ENCODE measurements at regions not wholly inside any gene's neighbourhood (a gene's known extent, or its start where the extent isn't known, plus 50 kb on each side); places are given as distances from the start of the nearest gene placed in this dataset.

DNA sequence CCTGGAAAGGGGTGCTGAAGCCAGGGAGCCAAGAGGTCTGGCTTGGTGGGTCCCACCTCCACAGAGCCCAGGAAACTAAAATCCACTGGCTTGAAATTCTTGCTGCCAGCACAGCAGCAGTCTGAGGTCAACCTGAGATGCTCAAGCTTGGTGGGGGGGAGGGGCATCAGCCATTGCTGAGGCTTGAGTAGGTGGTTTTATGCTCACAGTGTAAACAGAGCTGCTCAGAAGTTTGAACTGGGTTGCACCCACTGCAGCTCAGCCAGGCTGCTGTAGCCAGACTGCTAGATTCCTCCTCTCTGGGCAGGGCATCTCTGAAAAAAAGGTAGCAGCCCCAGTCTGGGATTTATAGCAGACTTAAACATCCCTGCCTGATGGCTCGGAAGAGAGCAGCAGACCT lies 55.5 kb upstream of the FBXL17 start:
- DNase-seq, result no peak

DNA sequence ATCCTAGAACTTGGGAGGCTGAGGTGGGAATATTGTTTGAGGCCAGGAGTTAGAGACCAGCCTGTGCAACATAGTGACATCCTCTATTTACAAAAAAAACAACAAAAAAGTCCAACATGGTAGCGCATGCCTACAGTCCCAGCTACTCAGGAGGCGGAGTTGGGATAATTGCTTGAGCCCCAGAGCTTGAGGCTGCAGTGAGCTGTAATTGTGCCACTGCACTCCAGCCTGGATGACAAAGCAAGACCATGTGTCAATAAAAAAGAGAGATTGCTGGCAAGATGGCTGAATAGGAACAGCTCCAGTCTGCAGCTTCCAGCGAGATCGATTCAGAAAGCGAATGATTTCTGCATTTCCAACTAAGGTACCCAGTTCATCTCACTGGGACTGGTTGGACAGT lies 54.8 kb upstream of the FBXL17 start:
- DNase-seq, result no peak

DNA sequence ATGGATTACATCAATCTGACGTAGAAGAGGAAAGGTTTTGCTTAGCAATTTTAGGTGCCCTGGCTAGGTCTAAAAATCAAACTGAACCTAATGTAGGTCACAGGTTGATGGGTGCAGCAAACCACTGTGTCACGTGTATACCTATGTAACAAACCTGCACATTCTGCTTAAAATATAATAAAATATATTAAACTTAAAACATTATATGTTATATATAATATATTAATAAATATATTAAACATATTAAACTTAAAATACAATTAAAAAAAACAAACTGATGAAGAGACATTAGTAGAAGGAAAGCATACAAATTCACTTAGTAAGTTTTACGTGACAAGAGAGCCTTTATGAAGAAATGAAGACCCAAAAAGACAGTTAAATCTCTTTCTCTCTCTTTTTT lies 51.7 kb upstream of the FBXL17 start:
- no peak for DNase-seq

DNA sequence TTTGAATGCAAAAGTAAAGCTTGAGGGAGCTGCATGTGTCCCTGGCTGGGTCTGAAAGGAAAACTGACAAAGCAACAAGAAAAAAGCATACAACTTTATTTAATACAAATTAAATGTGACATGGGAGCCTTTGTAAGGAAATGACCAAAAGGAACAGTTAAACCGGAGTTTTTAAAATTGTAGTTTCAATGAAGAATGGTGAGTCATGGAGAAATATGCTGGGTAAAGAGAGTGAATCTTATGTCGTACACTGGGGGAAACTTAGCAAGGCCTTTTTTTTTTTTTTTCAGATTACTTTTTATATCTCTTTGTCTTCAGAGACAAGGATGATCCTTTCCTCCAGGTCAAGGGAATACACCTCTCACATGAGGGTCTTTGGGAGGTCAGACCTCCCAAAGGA lies 50.1 kb upstream of the FBXL17 start:
- DNase-seq, result no peak
